Naive thymus-derived CD8-positive, alpha-beta T cell (primary cell): ENCODE measurements at regions not wholly inside any gene's neighbourhood (a gene's known extent, or its start where the extent isn't known, plus 50 kb on each side); places are given as distances from the start of the nearest gene placed in this dataset.

ENCODE experiments used
- ATAC-seq, 2 donors: fragments of 150-1000 bp; cut with Tn5 transposase in 1 of 2; sonication (Bioruptor Pico), chemical (Tn5 transposase) in 1 of 2; 1 replicate in 1 of 2; 2 replicates in 1 of 2; pipeline ENCODE4 v1.10.0; 2021; ENCODE audit warnings: mild to moderate bottlenecking in 2 of 2, moderate library complexity in 2 of 2
- POLR2A ChIA-PET: fragments of 350-600 bp; sonication (Branson Sonifier 250); formaldehyde crosslinking; loops from one replicate; lab custom pipeline; 2021; ENCODE audit warnings: antibody characterized with exemption; lab: Charles Lee
- DNase-seq, 10 donors: peaks; one replicate each; pipeline versions ENCODE4 v3.0.0 to v3.0.0-alpha.2; 2020 to 2022
- H3K27ac Mint-ChIP-seq, 10 donors: one replicate each; pipeline ENCODE4 v1.8.0; 2020 to 2022; ENCODE audit warnings: mild to moderate bottlenecking in 10 of 10, mixed read lengths in 10 of 10, moderate library complexity in 4 of 10, inconsistent platforms in 1 of 10
- H3K27me3 Mint-ChIP-seq, 5 donors: one replicate each; pipeline ENCODE4 v1.8.0; 2021 to 2022; ENCODE audit warnings: mixed read lengths in 5 of 5
- H3K36me3 Mint-ChIP-seq, 3 donors: one replicate each; pipeline ENCODE4 v1.8.0; 2020 to 2022; ENCODE audit warnings: mixed read lengths in 3 of 3, mild to moderate bottlenecking in 2 of 3, inconsistent platforms in 1 of 3
- H3K4me1 Mint-ChIP-seq, 4 donors: one replicate each; pipeline ENCODE4 v1.8.0; 2021 to 2022; ENCODE audit warnings: mixed read lengths in 4 of 4
- H3K4me3 Mint-ChIP-seq, 10 donors: one replicate each; pipeline ENCODE4 v1.8.0; 2020 to 2022; ENCODE audit warnings: mild to moderate bottlenecking in 10 of 10, mixed read lengths in 10 of 10, moderate library complexity in 6 of 10, inconsistent platforms in 1 of 10
- H3K9me3 Mint-ChIP-seq, 9 donors: one replicate each; pipeline ENCODE4 v1.8.0; 2020 to 2022; ENCODE audit warnings: mixed read lengths in 9 of 9, mild to moderate bottlenecking in 3 of 9, inconsistent platforms in 1 of 9, moderate library complexity in 1 of 9

GRCh38 chr14:85445151-85445795 is 84.7 kb upstream of the FLRT2 start:
- no peak for ATAC-seq

GRCh38 chr14:85447883-85448282 is 82.1 kb upstream of the FLRT2 start:
- Mint-ChIP-seq H3K27ac (no peak overlapping the region), H3K4me1 (peaks cover 0 to 1% (median 0%) of the 10 kb centered on the region in 4 donors), H3K4me3 (no peak overlapping the region), H3K27me3 (peaks cover 0 to 1% (median 0%) of the 10 kb centered on the region in 5 donors), H3K36me3 (no peaks in the 10 kb centered on the region), H3K9me3 (peaks cover 0 to 11% (median 0%) of the 10 kb centered on the region in 9 donors)
- POLR2A ChIA-PET: no interaction called here
- no peak for ATAC-seq
- DNase-seq: no peak

More at GRCh38 chr14:85445151-85445795, 84.7 kb upstream of the FLRT2 start:
- H3K27me3 Mint-ChIP-seq: peaks cover 0 to 1% (median 0%) of the 10 kb centered on the region in 5 donors
- H3K4me3 Mint-ChIP-seq: no peak overlapping the region
- H3K9me3 Mint-ChIP-seq: peaks cover 0 to 12% (median 2%) of the 10 kb centered on the region in 9 donors
- H3K4me1 Mint-ChIP-seq: peaks cover 0 to 1% (median 0%) of the 10 kb centered on the region in 4 donors
- H3K27ac Mint-ChIP-seq: no peak overlapping the region
- DNase-seq: no peak
- POLR2A ChIA-PET: no interaction called here
- no peaks in the 10 kb centered on the region for H3K36me3 Mint-ChIP-seq

- Mint-ChIP-seq H3K27me3 (peaks cover 0 to 1% (median 0%) of the 10 kb centered on the region in 5 donors), H3K36me3 (no peaks in the 10 kb centered on the region), H3K27ac (no peak overlapping the region), H3K4me3 (no peak overlapping the region), H3K9me3 (peaks cover 0 to 7% (median 0%) of the 10 kb centered on the region in 9 donors), H3K4me1 (peaks cover 0 to 1% (median 0%) of the 10 kb centered on the region in 4 donors)
- POLR2A ChIA-PET: no interaction called here
- no peak for ATAC-seq
- DNase-seq: no peak
Measured at GRCh38 chr14:85451421-85451820, 78.5 kb upstream of the FLRT2 start.

GRCh38 chr14:85453401-85454225 is 76.3 kb upstream of the FLRT2 start:
- Mint-ChIP-seq H3K27me3 (peaks cover 0 to 1% (median 0%) of the 10 kb centered on the region in 5 donors), H3K27ac (no peak overlapping the region), H3K36me3 (no peaks in the 10 kb centered on the region), H3K4me1 (peaks cover 0 to 1% (median 0%) of the 10 kb centered on the region in 4 donors), H3K9me3 (peaks cover 0 to 7% (median 0%) of the 10 kb centered on the region in 9 donors), H3K4me3 (no peak overlapping the region)
- no peak for DNase-seq
- POLR2A ChIA-PET: no interaction called here
- no peak for ATAC-seq

GRCh38 chr14:85454226-85454813 is 75.6 kb upstream of the FLRT2 start:
- ATAC-seq: no peak
- H3K4me1 Mint-ChIP-seq: peaks cover 0 to 1% (median 0%) of the 10 kb centered on the region in 4 donors
- H3K27ac Mint-ChIP-seq: no peak overlapping the region
- H3K4me3 Mint-ChIP-seq: no peak overlapping the region
- H3K9me3 Mint-ChIP-seq: peaks cover 0 to 7% (median 0%) of the 10 kb centered on the region in 9 donors
- no peak for DNase-seq
- no peaks in the 10 kb centered on the region for H3K36me3 Mint-ChIP-seq
- POLR2A ChIA-PET: no interaction called here
- peaks cover 0 to 1% (median 0%) of the 10 kb centered on the region in 5 donors for H3K27me3 Mint-ChIP-seq

GRCh38 chr14:85459361-85460000 is 70.5 kb upstream of the FLRT2 start:
- H3K36me3 Mint-ChIP-seq: no peaks in the 10 kb centered on the region
- H3K27ac Mint-ChIP-seq: no peak overlapping the region
- H3K27me3 Mint-ChIP-seq: peaks cover 0 to 4% (median 0%) of the 10 kb centered on the region in 5 donors
- H3K4me1 Mint-ChIP-seq: no peaks in the 10 kb centered on the region
- peaks cover 0 to 4% (median 0%) of the 10 kb centered on the region in 9 donors for H3K9me3 Mint-ChIP-seq
- no peak for ATAC-seq
- no peak overlapping the region for H3K4me3 Mint-ChIP-seq
- POLR2A ChIA-PET: no interaction called here
- no peak for DNase-seq

GRCh38 chr14:85461432-85462133 is 68.4 kb upstream of the FLRT2 start:
- Mint-ChIP-seq H3K27ac (no peak overlapping the region), H3K27me3 (peaks cover 0 to 4% (median 0%) of the 10 kb centered on the region in 5 donors), H3K9me3 (peaks cover 0 to 8% (median 0%) of the 10 kb centered on the region in 9 donors), H3K36me3 (no peaks in the 10 kb centered on the region), H3K4me3 (no peak overlapping the region), H3K4me1 (no peaks in the 10 kb centered on the region)
- POLR2A ChIA-PET: no interaction called here
- ATAC-seq (no peak), DNase-seq (no peak)

GRCh38 chr14:85463512-85463911 is 66.4 kb upstream of the FLRT2 start:
- peaks cover 0 to 4% (median 0%) of the 10 kb centered on the region in 5 donors for H3K27me3 Mint-ChIP-seq
- POLR2A ChIA-PET: no interaction called here
- ATAC-seq (no peak), DNase-seq (no peak)
- H3K4me3 Mint-ChIP-seq: no peak overlapping the region
- H3K4me1 Mint-ChIP-seq: no peaks in the 10 kb centered on the region
- no peaks in the 10 kb centered on the region for H3K36me3 Mint-ChIP-seq
- peaks cover 0 to 8% (median 0%) of the 10 kb centered on the region in 9 donors for H3K9me3 Mint-ChIP-seq
- no peak overlapping the region for H3K27ac Mint-ChIP-seq

- Mint-ChIP-seq H3K4me3 (no peak overlapping the region), H3K36me3 (no peaks in the 10 kb centered on the region), H3K9me3 (peaks cover 0 to 8% (median 0%) of the 10 kb centered on the region in 9 donors), H3K27me3 (peaks cover 0 to 4% (median 0%) of the 10 kb centered on the region in 5 donors), H3K4me1 (no peaks in the 10 kb centered on the region), H3K27ac (no peak overlapping the region)
- POLR2A ChIA-PET: no interaction called here
- DNase-seq: no peak
- ATAC-seq: no peak
Measured at GRCh38 chr14:85464135-85464895, 65.6 kb upstream of the FLRT2 start.

GRCh38 chr14:85466678-85467077 is 63.3 kb upstream of the FLRT2 start:
- no peaks in the 10 kb centered on the region for H3K36me3 Mint-ChIP-seq
- no peak for ATAC-seq

GRCh38 chr14:85468816-85469215 is 61.1 kb upstream of the FLRT2 start:
- no peak overlapping the region for H3K27ac Mint-ChIP-seq
- peaks cover 0 to 4% (median 0%) of the 10 kb centered on the region in 9 donors for H3K9me3 Mint-ChIP-seq
- H3K27me3 Mint-ChIP-seq: peaks cover 0 to 1% (median 0%) of the 10 kb centered on the region in 5 donors
- no peak for ATAC-seq
- POLR2A ChIA-PET: no interaction called here
- no peak for DNase-seq
- no peak overlapping the region for H3K4me3 Mint-ChIP-seq
- H3K36me3 Mint-ChIP-seq: no peaks in the 10 kb centered on the region
- H3K4me1 Mint-ChIP-seq: no peaks in the 10 kb centered on the region

More at GRCh38 chr14:85466678-85467077, 63.3 kb upstream of the FLRT2 start:
- H3K4me3 Mint-ChIP-seq: no peak overlapping the region
- no peaks in the 10 kb centered on the region for H3K4me1 Mint-ChIP-seq
- H3K9me3 Mint-ChIP-seq: peaks cover 0 to 8% (median 0%) of the 10 kb centered on the region in 9 donors
- no peak overlapping the region for H3K27ac Mint-ChIP-seq
- H3K27me3 Mint-ChIP-seq: peaks cover 0 to 4% (median 0%) of the 10 kb centered on the region in 5 donors
- POLR2A ChIA-PET: no interaction called here
- DNase-seq: no peak
